ENCODE measurements at regions not wholly inside any gene's neighbourhood (a gene's known extent, or its start where the extent isn't known, plus 50 kb on each side); places are given as distances from the start of the nearest gene placed in this dataset.

- H3K4me3 ChIP-seq (ENCODE audit: low read length) = no peak overlapping the region
- no peak for DNase-seq (ENCODE audit: low read depth)
- no peak for TF ChIP-seq CTCF (conservative IDR thresholded peaks at IDR 0.05; ENCODE audit: low read length)
These were observed 736.6 kb upstream of the SEL1L start for GRCh38 chr14:82270286-82270685.

GRCh38 chr14:82298811-82299210 is 765.2 kb upstream of the SEL1L start:
- no peak for TF ChIP-seq CTCF (conservative IDR thresholded peaks at IDR 0.05; ENCODE audit: low read length)
- no peak for DNase-seq (ENCODE audit: low read depth)
- no peak overlapping the region for H3K4me3 ChIP-seq (ENCODE audit: low read length)

GRCh38 chr14:82309199-82309598 is 775.5 kb upstream of the SEL1L start:
- no peak for DNase-seq (ENCODE audit: low read depth)
- TF ChIP-seq CTCF (conservative IDR thresholded peaks at IDR 0.05; ENCODE audit: low read length) = no peak

GRCh38 chr14:82313889-82314288 is 780.2 kb upstream of the SEL1L start:
- TF ChIP-seq CTCF (conservative IDR thresholded peaks at IDR 0.05; ENCODE audit: low read length) = no peak
- H3K4me3 ChIP-seq (ENCODE audit: low read length) = no peak overlapping the region
- no peak for DNase-seq (ENCODE audit: low read depth)

More at GRCh38 chr14:82309199-82309598, 775.5 kb upstream of the SEL1L start:
- no peak overlapping the region for H3K4me3 ChIP-seq (ENCODE audit: low read length)

GRCh38 chr14:82328442-82328841 is 794.8 kb upstream of the SEL1L start:
- no peak for TF ChIP-seq CTCF (conservative IDR thresholded peaks at IDR 0.05; ENCODE audit: low read length)
- no peak overlapping the region for H3K4me3 ChIP-seq (ENCODE audit: low read length)

GRCh38 chr14:82341261-82341810 is 807.7 kb upstream of the SEL1L start:
- no peak for DNase-seq (ENCODE audit: low read depth)
- H3K4me3 ChIP-seq (ENCODE audit: low read length) = no peak overlapping the region
- TF ChIP-seq CTCF (conservative IDR thresholded peaks at IDR 0.05; ENCODE audit: low read length) = no peak

More at GRCh38 chr14:82328442-82328841, 794.8 kb upstream of the SEL1L start:
- DNase-seq (ENCODE audit: low read depth) = no peak

GRCh38 chr14:82342596-82342995 is 808.9 kb upstream of the SEL1L start:
- no peak for DNase-seq (ENCODE audit: low read depth)
- H3K4me3 ChIP-seq (ENCODE audit: low read length) = no peak overlapping the region
- no peak for TF ChIP-seq CTCF (conservative IDR thresholded peaks at IDR 0.05; ENCODE audit: low read length)
